GM21786 (cell line): ENCODE measurements at regions not wholly inside any gene's neighbourhood (a gene's known extent, or its start where the extent isn't known, plus 50 kb on each side); places are given as distances from the start of the nearest gene placed in this dataset.

Experiments
- ATAC-seq: cut with Tn5 transposase; IDR thresholded peaks from one replicate; pipeline ENCODE4 v1.9.1; 2021; ENCODE audit not compliant: unreplicated experiment

GRCh38 chr6:40642190-40642589 is 55.0 kb upstream of the LRFN2 start:
- ATAC-seq, result no peak

GRCh38 chr6:40640599-40641227 is 53.5 kb upstream of the LRFN2 start:
- no peak for ATAC-seq
